GM21381 (cell line): ENCODE measurements at regions not wholly inside any gene's neighbourhood (a gene's known extent, or its start where the extent isn't known, plus 50 kb on each side); places are given as distances from the start of the nearest gene placed in this dataset.

Experiments
- ATAC-seq: cut with Tn5 transposase; IDR thresholded peaks from one replicate; pipeline ENCODE4 v1.9.1; 2021; ENCODE audit warnings: mild to moderate bottlenecking, moderate library complexity; ENCODE audit not compliant: unreplicated experiment

DNA sequence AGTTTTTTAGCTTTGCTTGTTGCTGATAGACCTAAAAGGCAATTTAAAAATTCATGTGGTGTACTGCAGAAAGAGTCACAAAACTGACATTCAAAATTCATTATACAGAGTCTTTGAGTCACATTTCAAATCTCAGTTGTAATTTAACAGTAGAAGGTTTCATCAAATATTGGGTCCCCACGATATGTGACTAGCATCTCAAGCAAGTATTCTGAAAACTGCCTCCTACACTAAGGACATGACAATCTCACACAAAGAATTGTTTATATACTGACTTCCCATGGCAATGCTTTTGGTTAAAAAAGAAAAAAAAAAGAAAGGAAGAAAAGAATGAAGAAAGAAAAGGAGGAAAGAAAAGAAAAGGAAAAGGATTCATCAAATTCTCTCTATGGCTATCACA is 62.1 kb upstream of the CTSO start:
- no peak for ATAC-seq

GRCh38 chr4:156006192-156006591 is 52.5 kb upstream of the CTSO start:
- no peak for ATAC-seq
